ENCODE measurements at regions not wholly inside any gene's neighbourhood (a gene's known extent, or its start where the extent isn't known, plus 50 kb on each side); places are given as distances from the start of the nearest gene placed in this dataset.

- TF ChIP-seq CTCF (IDR thresholded peaks at IDR 0.05): no peak
- Histone ChIP-seq H3K36me3 (no peaks in the 10 kb centered on the region), H3K4me3 (no peak overlapping the region), H3K9me3 (peaks cover 8% of the 10 kb centered on the region), H3K27ac (no peak overlapping the region), H3K4me1 (no peaks in the 10 kb centered on the region), H3K27me3 (ENCODE audit: low read depth) (no peaks in the 10 kb centered on the region)
- ATAC-seq: no peak
- intact Hi-C loops (cut with DNase I): no loop called here
- DNase-seq: no peak
Measured at GRCh38 chr4:52251864-52252263, 200.8 kb downstream of the SPATA18 start.

- Histone ChIP-seq H3K4me3 (no peak overlapping the region), H3K4me1 (no peaks in the 10 kb centered on the region), H3K27ac (no peak overlapping the region), H3K27me3 (ENCODE audit: low read depth) (no peaks in the 10 kb centered on the region), H3K36me3 (no peaks in the 10 kb centered on the region), H3K9me3 (peaks cover 8% of the 10 kb centered on the region)
- DNase-seq (no peak), ATAC-seq (no peak)
- TF ChIP-seq CTCF (IDR thresholded peaks at IDR 0.05): no peak
- intact Hi-C loops (cut with DNase I): no loop called here
Measured at GRCh38 chr4:52253025-52253424, 201.9 kb downstream of the SPATA18 start.

- peaks cover 8% of the 10 kb centered on the region for H3K9me3 ChIP-seq
- H3K27ac ChIP-seq: no peak overlapping the region
- TF ChIP-seq CTCF (IDR thresholded peaks at IDR 0.05): no peak
- DNase-seq (no peak), ATAC-seq (no peak)
- no peaks in the 10 kb centered on the region for H3K36me3 ChIP-seq
- H3K4me3 ChIP-seq: no peak overlapping the region
- no peaks in the 10 kb centered on the region for H3K27me3 ChIP-seq (ENCODE audit: low read depth)
- no peaks in the 10 kb centered on the region for H3K4me1 ChIP-seq
- intact Hi-C loops (cut with DNase I): no loop called here
Measured at GRCh38 chr4:52256522-52256921, 205.4 kb downstream of the SPATA18 start.

- no peak overlapping the region for H3K27ac ChIP-seq
- no peaks in the 10 kb centered on the region for H3K9me3 ChIP-seq
- intact Hi-C loops (cut with DNase I): no loop called here
- no peaks in the 10 kb centered on the region for H3K27me3 ChIP-seq (ENCODE audit: low read depth)
- DNase-seq (no peak), ATAC-seq (no peak)
- no peak for TF ChIP-seq CTCF (IDR thresholded peaks at IDR 0.05)
- no peak overlapping the region for H3K4me3 ChIP-seq
- H3K36me3 ChIP-seq: no peaks in the 10 kb centered on the region
- no peaks in the 10 kb centered on the region for H3K4me1 ChIP-seq
Measured at GRCh38 chr4:52259978-52260377, 208.9 kb downstream of the SPATA18 start.

- Histone ChIP-seq H3K36me3 (no peaks in the 10 kb centered on the region), H3K27ac (no peak overlapping the region), H3K9me3 (no peaks in the 10 kb centered on the region), H3K4me1 (no peaks in the 10 kb centered on the region), H3K4me3 (no peak overlapping the region), H3K27me3 (ENCODE audit: low read depth) (no peaks in the 10 kb centered on the region)
- TF ChIP-seq CTCF (IDR thresholded peaks at IDR 0.05): no peak
- ATAC-seq (no peak), DNase-seq (no peak)
- intact Hi-C loops (cut with DNase I): no loop called here
Measured at GRCh38 chr4:52260514-52261210, 209.6 kb downstream of the SPATA18 start.

All from lower lobe of right lung (tissue), 2 donors.